CD8-positive, alpha-beta memory T cell (primary cell): ENCODE measurements at regions not wholly inside any gene's neighbourhood (a gene's known extent, or its start where the extent isn't known, plus 50 kb on each side); places are given as distances from the start of the nearest gene placed in this dataset.

Experiments used
- CTCF ChIA-PET: fragments of 350-600 bp; sonication (Branson Sonifier 250); formaldehyde crosslinking; loops from one replicate; lab custom pipeline; 2021; ENCODE audit warnings: antibody characterized with exemption; lab: Charles Lee
- POLR2A ChIA-PET: fragments of 350-600 bp; sonication (Branson Sonifier 250); formaldehyde crosslinking; loops from one replicate; lab custom pipeline; 2021; ENCODE audit warnings: antibody characterized with exemption; lab: Charles Lee
- DNase-seq, 5 donors: peaks; one replicate each; pipeline versions ENCODE4 v3.0.0 to v3.0.0-alpha.2; 2020 to 2022; ENCODE audit warnings: mixed read lengths in 1 of 5
- H3K27ac ChIP-seq: one replicate; pipeline ENCODE4 v1.7.0; 2013; ENCODE audit warnings: low read depth, mild to moderate bottlenecking, low read length, moderate library complexity
- H3K27me3 ChIP-seq: 2 replicates; pipeline ENCODE4 v1.7.0; 2013; ENCODE audit warnings: low read length, mild to moderate bottlenecking; ENCODE audit not compliant: insufficient read depth, poor library complexity, severe bottlenecking
- H3K36me3 ChIP-seq: 2 replicates; pipeline ENCODE4 v1.7.0; 2013; ENCODE audit warnings: mild to moderate bottlenecking, low read length, moderate library complexity; ENCODE audit not compliant: insufficient read depth
- H3K4me1 ChIP-seq: 2 replicates; pipeline ENCODE4 v1.7.0; 2013; ENCODE audit warnings: mild to moderate bottlenecking, low read length, moderate library complexity; ENCODE audit not compliant: insufficient read depth
- H3K4me3 ChIP-seq: 2 replicates; pipeline ENCODE4 v1.7.0; 2013; ENCODE audit warnings: mild to moderate bottlenecking, low read length
- H3K9me3 ChIP-seq: 2 replicates; pipeline ENCODE4 v1.7.0; 2013; ENCODE audit warnings: mild to moderate bottlenecking, low read length
- H3K27ac Mint-ChIP-seq, 8 donors: one replicate each; pipeline ENCODE4 v1.8.0; 2020 to 2021; ENCODE audit warnings: mixed read lengths in 8 of 8, mild to moderate bottlenecking in 6 of 8, inconsistent platforms in 3 of 8, moderate library complexity in 3 of 8
- H3K27me3 Mint-ChIP-seq, 2 donors: one replicate each; pipeline ENCODE4 v1.8.0; 2020 to 2021; ENCODE audit warnings: mixed read lengths in 2 of 2, mild to moderate bottlenecking in 1 of 2, moderate library complexity in 1 of 2
- H3K36me3 Mint-ChIP-seq, 3 donors: one replicate each; pipeline ENCODE4 v1.8.0; 2020 to 2021; ENCODE audit warnings: mixed read lengths in 3 of 3, inconsistent platforms in 1 of 3, mild to moderate bottlenecking in 1 of 3
- H3K4me1 Mint-ChIP-seq, 3 donors: one replicate each; pipeline ENCODE4 v1.8.0; 2020 to 2021; ENCODE audit warnings: mixed read lengths in 3 of 3, inconsistent platforms in 1 of 3, mild to moderate bottlenecking in 1 of 3
- H3K4me3 Mint-ChIP-seq, 7 donors: one replicate each; pipeline ENCODE4 v1.8.0; 2020 to 2021; ENCODE audit warnings: mixed read lengths in 7 of 7, mild to moderate bottlenecking in 6 of 7, moderate library complexity in 4 of 7, inconsistent platforms in 2 of 7
- H3K9me3 Mint-ChIP-seq, 5 donors: one replicate each; pipeline ENCODE4 v1.8.0; 2020 to 2022; ENCODE audit warnings: mixed read lengths in 5 of 5, mild to moderate bottlenecking in 3 of 5, moderate library complexity in 2 of 5, inconsistent platforms in 1 of 5

DNA sequence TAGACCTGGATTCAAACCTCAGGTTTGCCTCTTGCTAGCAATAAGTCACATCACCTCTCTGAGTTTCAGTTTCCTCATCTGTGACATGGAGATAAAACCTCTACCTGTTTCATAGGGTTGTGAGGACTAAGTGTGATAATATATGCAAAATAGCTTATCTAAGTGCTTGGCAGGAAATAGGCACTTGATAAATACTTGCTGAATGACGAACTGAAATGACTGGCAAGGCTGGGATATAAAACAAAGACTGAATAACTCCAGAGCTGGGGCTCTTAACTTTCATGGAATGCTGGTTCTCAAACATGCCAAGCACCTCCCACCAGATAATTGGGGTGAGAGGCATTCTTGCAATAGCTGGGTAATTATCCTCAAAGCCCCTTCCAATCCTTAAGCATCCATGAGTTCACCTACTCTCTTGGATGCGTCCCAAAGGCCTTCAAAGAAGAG, 87.6 kb downstream of the ADRB2 start:
- no peak overlapping the region for H3K4me3 ChIP-seq
- no peaks in the 10 kb centered on the region for H3K9me3 ChIP-seq
- ChIA-PET POLR2A (interaction anchor here (0.6 kb wide), 1 partner anchor 82 kb away, joined by 5 read pairs; no protein-coding TSS in a partner anchor), CTCF (interaction anchor here (0.9 kb wide), 1 partner anchor 65 kb away, joined by 3 read pairs; no protein-coding TSS in a partner anchor)
- no peaks in the 10 kb centered on the region for H3K36me3 ChIP-seq
- Mint-ChIP-seq H3K27me3 (peaks cover 0 to 2% of the 10 kb centered on the region in 2 donors), H3K4me1 (peaks cover 20 to 34% (median 25%) of the 10 kb centered on the region in 3 donors), H3K36me3 (peaks cover 0 to 4% (median 0%) of the 10 kb centered on the region in 3 donors), H3K4me3 (no peak overlapping the region), H3K9me3 (peaks cover 0 to 4% (median 0%) of the 10 kb centered on the region in 5 donors), H3K27ac (peak overlapping the region in 2 of 8 donors; percentile 20 to 39)
- no peak for DNase-seq
- H3K4me1 ChIP-seq: no peaks in the 10 kb centered on the region
- no peak overlapping the region for H3K27ac ChIP-seq
- no peaks in the 10 kb centered on the region for H3K27me3 ChIP-seq

DNA sequence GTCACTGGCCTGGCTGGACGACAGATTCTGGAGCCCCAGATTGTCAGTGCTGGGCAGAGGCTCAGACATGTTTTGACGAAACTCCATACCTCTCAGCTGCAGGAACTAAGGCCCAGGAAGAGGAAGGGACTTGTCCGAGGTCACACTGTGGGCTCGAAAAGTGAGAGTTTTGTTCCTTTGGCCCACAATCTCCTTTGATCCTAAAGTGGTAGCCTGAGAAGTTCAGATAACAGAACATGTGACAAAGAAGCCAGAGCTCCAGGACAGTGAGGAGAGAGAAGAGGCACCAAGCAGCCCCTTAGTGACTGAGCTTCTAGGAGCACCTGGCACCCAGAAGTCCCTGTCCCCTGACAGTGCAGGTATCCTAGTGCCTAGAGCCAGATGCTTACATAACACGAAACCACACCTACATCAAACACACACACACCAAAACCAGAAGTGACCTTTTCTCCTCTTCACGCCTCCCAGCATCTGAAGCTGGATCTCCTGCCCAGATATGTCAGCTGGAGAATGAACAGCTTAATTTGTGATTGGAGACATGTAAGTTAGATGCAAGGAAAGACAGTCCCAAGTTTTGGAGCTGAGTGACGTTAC, 88.9 kb downstream of the ADRB2 start:
- Mint-ChIP-seq H3K27me3 (peaks cover 0 to 4% of the 10 kb centered on the region in 2 donors), H3K36me3 (peaks cover 0 to 10% (median 0%) of the 10 kb centered on the region in 3 donors), H3K9me3 (peaks cover 0 to 1% (median 0%) of the 10 kb centered on the region in 5 donors), H3K27ac (peak overlapping the region in 1 of 8 donors; percentile 47), H3K4me1 (peaks cover 16 to 26% (median 18%) of the 10 kb centered on the region in 3 donors), H3K4me3 (no peak overlapping the region)
- ChIA-PET POLR2A (no interaction called here), CTCF (interaction anchor here (1.0 to 1.3 kb wide), 2 partner anchors 9 to 184 kb away, joined by 3 to 4 read pairs; no protein-coding TSS in a partner anchor)
- no peak overlapping the region for H3K27ac ChIP-seq
- no peaks in the 10 kb centered on the region for H3K9me3 ChIP-seq
- no peaks in the 10 kb centered on the region for H3K27me3 ChIP-seq
- H3K36me3 ChIP-seq: no peaks in the 10 kb centered on the region
- H3K4me3 ChIP-seq: no peak overlapping the region
- DNase-seq: no peak
- H3K4me1 ChIP-seq: no peaks in the 10 kb centered on the region

DNA sequence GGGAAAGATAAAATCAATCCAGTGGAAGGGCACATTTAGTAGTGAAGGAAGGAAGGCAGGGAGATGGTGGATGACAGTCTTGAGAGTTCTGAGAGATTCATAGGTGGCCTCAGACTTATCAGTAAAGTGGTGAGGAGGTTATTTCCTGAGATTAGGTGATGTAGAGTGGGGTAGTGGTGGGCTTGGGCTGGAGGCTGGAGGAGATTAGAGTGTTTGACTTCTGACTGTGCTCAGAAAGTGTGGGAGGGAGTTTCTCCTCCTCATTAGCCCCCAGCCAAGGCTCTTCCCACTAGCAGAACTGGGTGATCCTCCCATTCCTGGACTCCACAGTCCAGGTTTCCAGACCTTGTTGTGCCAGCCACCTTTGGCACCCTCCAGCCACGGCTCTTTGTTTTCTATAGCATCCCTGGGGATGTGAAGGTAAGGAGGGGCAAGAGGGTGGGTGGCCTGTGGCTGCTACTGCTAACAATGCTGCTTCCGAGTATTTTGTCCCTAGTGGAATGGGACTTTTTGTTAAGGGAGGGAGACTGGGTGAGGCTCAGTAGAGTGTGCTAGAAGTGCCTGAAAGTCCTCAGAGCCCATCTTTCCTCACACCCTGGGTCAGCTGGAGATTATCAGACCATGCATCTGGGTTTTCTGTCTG, 94.4 kb downstream of the ADRB2 start:
- Histone ChIP-seq H3K27ac (no peak overlapping the region), H3K27me3 (no peaks in the 10 kb centered on the region), H3K36me3 (no peaks in the 10 kb centered on the region), H3K9me3 (no peaks in the 10 kb centered on the region), H3K4me3 (no peak overlapping the region), H3K4me1 (no peaks in the 10 kb centered on the region)
- POLR2A ChIA-PET: no interaction called here
- Mint-ChIP-seq H3K27ac (peak overlapping the region in 2 of 8 donors; percentile 8 to 76), H3K4me1 (peaks cover 0 to 2% (median 0%) of the 10 kb centered on the region in 3 donors), H3K27me3 (peaks cover 8 to 20% of the 10 kb centered on the region in 2 donors), H3K4me3 (no peak overlapping the region), H3K36me3 (peaks cover 0 to 14% (median 0%) of the 10 kb centered on the region in 3 donors), H3K9me3 (peaks cover 0 to 3% (median 0%) of the 10 kb centered on the region in 5 donors)
- no peak for DNase-seq
- CTCF ChIA-PET: no interaction called here

DNA sequence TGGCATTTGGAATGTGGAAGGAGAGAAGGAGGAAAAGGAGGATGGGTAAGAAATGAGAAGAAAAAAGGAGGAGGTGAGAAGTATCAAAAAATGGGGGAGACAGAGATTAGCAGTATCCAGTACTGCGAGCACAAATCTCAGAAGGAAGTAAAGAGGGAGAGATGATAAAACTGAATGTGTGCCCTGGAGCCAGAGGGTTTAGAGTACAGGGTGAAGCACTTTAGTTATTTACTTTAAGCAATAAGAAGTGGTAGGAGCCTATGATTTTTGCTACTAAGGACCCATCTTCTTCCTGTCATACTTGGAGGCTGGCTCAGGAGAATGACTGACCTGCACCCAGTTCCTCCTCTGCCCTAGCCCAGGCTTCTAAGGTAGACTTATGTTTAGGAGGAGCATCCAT, 94.9 kb downstream of the ADRB2 start:
- no peak overlapping the region for H3K27ac Mint-ChIP-seq
- H3K9me3 ChIP-seq: no peaks in the 10 kb centered on the region
- POLR2A ChIA-PET: no interaction called here

DNA sequence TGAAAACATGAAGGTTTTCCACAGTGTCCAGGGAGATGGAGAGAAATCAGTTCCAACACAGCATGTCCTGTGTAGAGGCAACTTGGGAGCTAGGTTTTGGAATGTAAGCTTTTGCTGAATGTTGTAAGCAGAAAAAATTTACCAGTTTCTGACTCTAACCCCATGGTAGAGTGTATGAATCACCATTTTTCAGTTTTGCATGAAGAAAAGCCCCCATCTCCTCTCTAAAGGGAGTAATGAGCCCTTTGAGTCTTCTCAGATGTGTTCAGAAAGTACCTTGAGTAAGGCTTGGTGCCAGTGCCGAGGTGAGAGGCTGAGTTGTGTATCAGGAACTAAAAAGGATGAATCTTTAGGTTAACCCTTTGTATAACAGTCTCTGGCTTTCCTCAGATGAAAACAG, 96.2 kb downstream of the ADRB2 start:
- no peak for DNase-seq
- peaks cover 0 to 2% (median 0%) of the 10 kb centered on the region in 3 donors for H3K4me1 Mint-ChIP-seq
- peak overlapping the region in 1 of 8 donors; percentile 75 for H3K27ac Mint-ChIP-seq
- H3K27me3 ChIP-seq: no peaks in the 10 kb centered on the region
- H3K9me3 Mint-ChIP-seq: peaks cover 0 to 3% (median 0%) of the 10 kb centered on the region in 5 donors
- ChIA-PET CTCF (interaction anchor here (1.9 kb wide), 1 partner anchor 181 kb away, joined by 4 read pairs; no protein-coding TSS in a partner anchor), POLR2A (no interaction called here)
- H3K4me1 ChIP-seq: no peaks in the 10 kb centered on the region
- H3K27me3 Mint-ChIP-seq: peaks cover 9 to 20% of the 10 kb centered on the region in 2 donors
- H3K9me3 ChIP-seq: no peaks in the 10 kb centered on the region
- H3K27ac ChIP-seq: no peak overlapping the region
- H3K36me3 ChIP-seq: no peaks in the 10 kb centered on the region
- H3K4me3 Mint-ChIP-seq: no peak overlapping the region
- H3K36me3 Mint-ChIP-seq: peaks cover 0 to 14% (median 2%) of the 10 kb centered on the region in 3 donors
- no peak overlapping the region for H3K4me3 ChIP-seq

More for the DNA sequence above, 94.9 kb downstream of the ADRB2 start:
- Histone ChIP-seq H3K4me3 (no peak overlapping the region), H3K27ac (no peak overlapping the region), H3K4me1 (no peaks in the 10 kb centered on the region), H3K27me3 (no peaks in the 10 kb centered on the region), H3K36me3 (no peaks in the 10 kb centered on the region)
- Mint-ChIP-seq H3K4me3 (no peak overlapping the region), H3K4me1 (peaks cover 0 to 2% (median 0%) of the 10 kb centered on the region in 3 donors), H3K27me3 (peaks cover 8 to 20% of the 10 kb centered on the region in 2 donors), H3K36me3 (peaks cover 0 to 14% (median 0%) of the 10 kb centered on the region in 3 donors), H3K9me3 (peaks cover 0 to 3% (median 0%) of the 10 kb centered on the region in 5 donors)
- no peak for DNase-seq
- CTCF ChIA-PET: interaction anchor here (1.9 kb wide), 1 partner anchor 180 kb away, joined by 4 read pairs; no protein-coding TSS in a partner anchor

DNA sequence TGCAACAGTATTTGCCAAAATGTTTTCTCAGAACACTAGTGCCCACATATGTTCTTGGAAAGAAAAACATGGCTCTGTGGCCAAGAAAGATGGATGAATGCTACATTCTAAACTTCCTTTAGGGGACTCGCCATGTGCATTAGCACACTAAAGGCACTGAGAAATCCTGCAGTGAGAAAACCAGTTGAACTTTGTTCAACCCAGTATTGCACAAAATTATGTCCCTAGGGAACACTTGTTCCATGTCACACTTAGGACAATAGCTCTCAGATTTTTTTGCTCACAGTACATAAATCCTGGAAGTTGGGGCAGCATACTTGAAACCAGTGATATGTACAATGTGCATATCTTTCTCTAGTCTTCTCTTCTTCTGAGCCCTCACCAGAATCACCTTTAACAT, 96.6 kb downstream of the ADRB2 start:
- Histone ChIP-seq H3K9me3 (no peaks in the 10 kb centered on the region), H3K27ac (no peak overlapping the region), H3K4me1 (no peaks in the 10 kb centered on the region), H3K27me3 (no peaks in the 10 kb centered on the region), H3K4me3 (no peak overlapping the region), H3K36me3 (no peaks in the 10 kb centered on the region)
- peaks cover 0 to 2% (median 0%) of the 10 kb centered on the region in 3 donors for H3K4me1 Mint-ChIP-seq
- peaks cover 9 to 20% of the 10 kb centered on the region in 2 donors for H3K27me3 Mint-ChIP-seq
- DNase-seq: no peak
- POLR2A ChIA-PET: no interaction called here
- H3K36me3 Mint-ChIP-seq: peaks cover 0 to 14% (median 2%) of the 10 kb centered on the region in 3 donors
- CTCF ChIA-PET: interaction anchor here (1.9 kb wide), 1 partner anchor 182 kb away, joined by 4 read pairs; no protein-coding TSS in a partner anchor
- H3K4me3 Mint-ChIP-seq: no peak overlapping the region
- no peak overlapping the region for H3K27ac Mint-ChIP-seq
- H3K9me3 Mint-ChIP-seq: peaks cover 0 to 3% (median 0%) of the 10 kb centered on the region in 5 donors

DNA sequence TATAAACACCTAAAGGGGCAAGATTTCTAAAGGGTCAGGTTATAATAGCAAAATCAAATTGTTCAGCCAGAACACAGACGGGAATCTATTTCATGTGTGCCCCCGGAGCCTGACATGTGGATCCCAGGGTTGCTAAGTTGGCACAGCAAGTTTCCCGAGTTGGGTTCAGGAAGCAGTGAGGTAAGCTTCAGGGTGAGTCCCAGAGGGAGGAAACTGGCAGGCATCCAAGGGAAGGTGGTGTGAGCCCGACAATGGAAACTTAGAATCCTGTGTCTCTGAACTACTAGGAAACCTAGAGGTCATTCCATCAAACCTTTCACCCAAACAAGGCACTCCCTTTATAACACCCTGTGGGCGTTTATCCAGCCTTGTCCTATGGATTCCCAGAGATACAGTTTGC, 98.4 kb downstream of the ADRB2 start:
- no peaks in the 10 kb centered on the region for H3K36me3 ChIP-seq
- Mint-ChIP-seq H3K27ac (no peak overlapping the region), H3K36me3 (peaks cover 0 to 4% (median 2%) of the 10 kb centered on the region in 3 donors), H3K27me3 (peaks cover 7 to 20% of the 10 kb centered on the region in 2 donors), H3K4me1 (peaks cover 0 to 2% (median 0%) of the 10 kb centered on the region in 3 donors), H3K4me3 (no peak overlapping the region), H3K9me3 (peaks cover 0 to 2% (median 0%) of the 10 kb centered on the region in 5 donors)
- no peak overlapping the region for H3K27ac ChIP-seq
- H3K4me1 ChIP-seq: no peaks in the 10 kb centered on the region
- H3K9me3 ChIP-seq: no peaks in the 10 kb centered on the region
- H3K4me3 ChIP-seq: no peak overlapping the region
- ChIA-PET CTCF (interaction anchor here (1.1 kb wide), 1 partner anchor 33 kb away, joined by 6 read pairs; no protein-coding TSS in a partner anchor), POLR2A (no interaction called here)
- DNase-seq: no peak
- H3K27me3 ChIP-seq: no peaks in the 10 kb centered on the region
